HCT116 (cell line): ENCODE measurements at regions not wholly inside any gene's neighbourhood (a gene's known extent, or its start where the extent isn't known, plus 50 kb on each side); places are given as distances from the start of the nearest gene placed in this dataset.

ENCODE experiments used
- ATAC-seq: fragments of 200-7000 bp; cut with Tn5 transposase; 2 replicates; pipeline ENCODE4 v1.9.1; 2020; ENCODE audit warnings: mild to moderate bottlenecking, moderate library complexity
- BruUV-seq: library from RNA; stranded (reverse); fragments of 400-500 nt; replicated peaks from 2 replicates; lab custom pipeline; 2021; lab: Mats Ljungman, UMichigan
- CTCF ChIA-PET: fragments of 300-600 bp; sonication (Branson Sonifier 250); formaldehyde crosslinking; loops from one replicate; lab custom pipeline; 2021; ENCODE audit warnings: antibody characterized with exemption; lab: Charles Lee
- POLR2A ChIA-PET: fragments of 300-600, 350-600 bp; sonication (Branson Sonifier 250); formaldehyde crosslinking; loops from one replicate; lab custom pipeline; 2021; ENCODE audit warnings: antibody characterized with exemption; lab: Charles Lee
- RAD21 ChIA-PET, 2 experiments: fragments of 300-600 bp; sonication (Branson Sonifier 250); formaldehyde crosslinking; loops; one replicate each; lab custom pipeline; 2023; ENCODE audit warnings: low total read pairs in 2 of 2; ENCODE audit not compliant: uncharacterized antibody in 2 of 2, unreplicated experiment in 2 of 2, low non-redundant PET in 1 of 2; lab: Charles Lee
- DNase-seq: peaks from one replicate; pipeline ENCODE4 v3.0.0-alpha.2; 2010; ENCODE audit warnings: low read depth, low spot score
- H2AFZ ChIP-seq: fragments of 200-600 bp; shearing (Covaris generic), sonication (generic); 2 replicates; pipeline ENCODE4 v1.6.1; 2017; ENCODE audit warnings: low read depth, mixed run types, mixed read lengths, antibody characterized with exemption, low read length; ENCODE audit not compliant: poor library complexity, severe bottlenecking
- H3K27ac ChIP-seq: 2 replicates; pipeline ENCODE4 v1.5.1; 2012; ENCODE audit warnings: low read depth, low read length
- H3K27me3 ChIP-seq: fragments of 200-600 bp; sonication (generic); 2 replicates; pipeline ENCODE4 v1.6.1; 2016; ENCODE audit warnings: mixed run types, low read length, mixed read lengths; ENCODE audit not compliant: insufficient read depth
- H3K36me3 ChIP-seq, 2 experiments: fragments of 200-500 bp in 1 of 2; fragments of 200-600 bp in 1 of 2; sonication (Bioruptor generic) in 1 of 2; sonication (generic) in 1 of 2; 2 replicates each; pipeline versions ENCODE4 v1.5.1 to v1.6.1; 2014 to 2016; ENCODE audit warnings: low read length in 2 of 2, inconsistent platforms in 1 of 2, mixed read lengths in 1 of 2, mixed run types in 1 of 2; ENCODE audit not compliant: insufficient read depth in 2 of 2, control insufficient read depth in 1 of 2
- H3K4me1 ChIP-seq, 2 experiments: fragments of 200-600 bp in 1 of 2; sonication (generic) in 1 of 2; 2 replicates each; pipeline versions ENCODE4 v1.5.1 to v1.6.1; 2012 to 2017; ENCODE audit warnings: low read length in 2 of 2, inconsistent platforms in 1 of 2, mild to moderate bottlenecking in 1 of 2, mixed read lengths in 1 of 2, mixed run types in 1 of 2, moderate library complexity in 1 of 2; ENCODE audit not compliant: insufficient read depth in 2 of 2, control insufficient read depth in 1 of 2
- H3K4me2 ChIP-seq: fragments of 200-600 bp; sonication (generic); 2 replicates; pipeline ENCODE4 v1.6.1; 2017; ENCODE audit warnings: mixed run types, low read length, mixed read lengths
- H3K4me3 ChIP-seq, 2 experiments: fragments of 200-600 bp in 1 of 2; sonication (generic) in 1 of 2; replicated peaks in 1 of 2; 2 replicates each; pipeline ENCODE4 v1.5.1; 2011 to 2016; ENCODE audit warnings: low read length in 2 of 2, control low read depth in 1 of 2, low read depth in 1 of 2, mild to moderate bottlenecking in 1 of 2, mixed read lengths in 1 of 2, mixed run types in 1 of 2
- H3K79me2 ChIP-seq: fragments of 200-600 bp; sonication (generic); 2 replicates; pipeline ENCODE4 v1.6.1; 2017; ENCODE audit warnings: mild to moderate bottlenecking, mixed run types, low read length, moderate library complexity, mixed read lengths; ENCODE audit not compliant: insufficient read depth
- H3K9ac ChIP-seq: fragments of 200-600 bp; sonication (generic); 2 replicates; pipeline ENCODE4 v1.6.1; 2016; ENCODE audit warnings: low read length, mixed read lengths
- H3K9me2 ChIP-seq: fragments of 200-600 bp; sonication (generic), shearing (Covaris generic); 2 replicates; pipeline ENCODE4 v1.6.1; 2017; ENCODE audit warnings: mixed run types, mild to moderate bottlenecking, moderate library complexity; ENCODE audit not compliant: insufficient read depth
- H3K9me3 ChIP-seq, 2 experiments: fragments of 200-500 bp in 1 of 2; fragments of 200-600 bp in 1 of 2; sonication (Bioruptor generic) in 1 of 2; sonication (generic) in 1 of 2; 2 replicates each; pipeline ENCODE4 v1.6.1; 2014 to 2017; ENCODE audit warnings: low read length in 2 of 2, mixed read lengths in 2 of 2, inconsistent platforms in 1 of 2, low read depth in 1 of 2, mild to moderate bottlenecking in 1 of 2, mixed run types in 1 of 2, moderate library complexity in 1 of 2; ENCODE audit not compliant: control insufficient read depth in 1 of 2, insufficient read depth in 1 of 2
- H4K20me1 ChIP-seq: fragments of 200-600 bp; sonication (generic), shearing (Covaris generic); 2 replicates; pipeline ENCODE4 v1.6.1; 2017; ENCODE audit warnings: mixed run types, mild to moderate bottlenecking, moderate library complexity; ENCODE audit not compliant: insufficient read depth
- CBX3 ChIP-seq: IDR thresholded peaks from 2 replicates; pipeline ENCODE4 v1.6.1; 2012; ENCODE audit warnings: low read depth
- ELF1 ChIP-seq: IDR thresholded peaks from 2 replicates; pipeline ENCODE4 v1.6.1; 2012; ENCODE audit warnings: low read depth, borderline replicate concordance
- EZH2 ChIP-seq: fragments of 200-600 bp; sonication (generic); IDR thresholded peaks from 2 replicates; pipeline ENCODE4 v1.6.1; 2017; ENCODE audit warnings: antibody characterized with exemption, mixed run types
- EZH2phosphoT487 ChIP-seq: fragments of 200-600 bp; IDR thresholded peaks from 2 replicates; pipeline ENCODE4 v1.6.1; 2018; ENCODE audit warnings: antibody characterized with exemption, borderline replicate concordance
- FOSL1 ChIP-seq: IDR thresholded peaks from 2 replicates; pipeline ENCODE4 v1.6.1; 2012; ENCODE audit warnings: low read depth
- JUND ChIP-seq: IDR thresholded peaks from 2 replicates; pipeline ENCODE4 v1.6.1; 2012
- RAD21 ChIP-seq: IDR thresholded peaks from 2 replicates; pipeline ENCODE4 v1.6.1; 2012; ENCODE audit warnings: low read depth, mild to moderate bottlenecking
- SP1 ChIP-seq: IDR thresholded peaks from 2 replicates; pipeline ENCODE4 v1.6.1; 2012; ENCODE audit warnings: low read depth
- TCF7L2 ChIP-seq: IDR thresholded peaks from 2 replicates; pipeline ENCODE4 v1.7.0; 2011; ENCODE audit warnings: borderline replicate concordance, inconsistent platforms; ENCODE audit not compliant: insufficient read depth, insufficient read length; ENCODE audit errors: extremely low read depth
- YY1 ChIP-seq: IDR thresholded peaks from 2 replicates; pipeline ENCODE4 v1.6.1; 2011; ENCODE audit warnings: low read length, low read depth, moderate library complexity, mild to moderate bottlenecking; ENCODE audit not compliant: insufficient replicate concordance; ENCODE audit errors: extremely low read depth
- intact Hi-C: fragments of 100-400 bp; cut with micrococcal nuclease; formaldehyde crosslinking; loops from 2 replicates; pipeline ENCODE4 v1.10.0; 2022
- TF ChIP-seq, protein P1 (sequence below), 3 experiments: fragments of 200-600 bp in 1 of 3; sonication (generic) in 1 of 3; IDR thresholded peaks in 2 of 3; conservative IDR thresholded peaks in 1 of 3; 2 replicates each; pipeline ENCODE4 v1.5.1; 2012 to 2017; ENCODE audit warnings: low read depth in 2 of 3, low read length in 2 of 3, antibody characterized with exemption in 1 of 3, borderline replicate concordance in 1 of 3, control low read depth in 1 of 3, mild to moderate bottlenecking in 1 of 3, mixed read lengths in 1 of 3, mixed run types in 1 of 3, moderate library complexity in 1 of 3; ENCODE audit not compliant: insufficient read depth in 1 of 3
- TF ChIP-seq, protein P2 (sequence below): IDR thresholded peaks from 2 replicates; pipeline ENCODE4 v1.6.1; 2012; ENCODE audit warnings: low read depth

DNA sequence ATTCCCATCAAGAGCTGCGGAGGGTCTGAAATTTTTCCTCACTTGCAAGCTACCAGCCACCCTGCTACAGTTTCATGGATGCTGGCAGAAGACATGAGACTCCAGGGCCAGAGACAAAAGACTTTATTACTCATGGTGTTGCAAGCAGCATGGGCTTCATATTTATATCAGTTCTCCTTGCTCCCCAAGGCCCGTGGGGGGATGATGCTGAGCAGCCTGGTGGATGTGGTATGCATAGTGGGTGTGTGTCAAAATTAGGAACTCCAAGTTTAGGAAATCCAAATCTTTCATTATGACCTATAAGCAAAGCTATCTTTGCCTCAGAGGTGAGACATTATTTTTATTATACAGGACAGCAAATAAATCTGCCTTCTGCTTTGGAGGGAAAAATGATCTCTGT lies 105.7 kb upstream of the ALDH1B1 start:
- ChIA-PET POLR2A (no interaction called here), CTCF (no interaction called here)
- no peak overlapping the region for H3K4me2 ChIP-seq
- TF ChIP-seq FOSL1 (no peak), YY1 (no peak), EZH2phosphoT487 (no peak), RAD21 (no peak), EZH2 (no peak), TCF7L2 (no peak), CBX3 (no peak), SP1 (no peak), ELF1 (no peak), JUND (no peak)
- TF ChIP-seq, protein P1, sequence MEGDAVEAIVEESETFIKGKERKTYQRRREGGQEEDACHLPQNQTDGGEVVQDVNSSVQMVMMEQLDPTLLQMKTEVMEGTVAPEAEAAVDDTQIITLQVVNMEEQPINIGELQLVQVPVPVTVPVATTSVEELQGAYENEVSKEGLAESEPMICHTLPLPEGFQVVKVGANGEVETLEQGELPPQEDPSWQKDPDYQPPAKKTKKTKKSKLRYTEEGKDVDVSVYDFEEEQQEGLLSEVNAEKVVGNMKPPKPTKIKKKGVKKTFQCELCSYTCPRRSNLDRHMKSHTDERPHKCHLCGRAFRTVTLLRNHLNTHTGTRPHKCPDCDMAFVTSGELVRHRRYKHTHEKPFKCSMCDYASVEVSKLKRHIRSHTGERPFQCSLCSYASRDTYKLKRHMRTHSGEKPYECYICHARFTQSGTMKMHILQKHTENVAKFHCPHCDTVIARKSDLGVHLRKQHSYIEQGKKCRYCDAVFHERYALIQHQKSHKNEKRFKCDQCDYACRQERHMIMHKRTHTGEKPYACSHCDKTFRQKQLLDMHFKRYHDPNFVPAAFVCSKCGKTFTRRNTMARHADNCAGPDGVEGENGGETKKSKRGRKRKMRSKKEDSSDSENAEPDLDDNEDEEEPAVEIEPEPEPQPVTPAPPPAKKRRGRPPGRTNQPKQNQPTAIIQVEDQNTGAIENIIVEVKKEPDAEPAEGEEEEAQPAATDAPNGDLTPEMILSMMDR (IDR thresholded peaks at IDR 0.05 in 2 of 3, conservative IDR thresholded peaks at IDR 0.05 in 1 of 3; ENCODE audit: borderline replicate concordance in 1 of 3, insufficient read depth in 1 of 3, low read depth in 2 of 3, low read length in 2 of 3) = no peak
- TF ChIP-seq, protein P2, sequence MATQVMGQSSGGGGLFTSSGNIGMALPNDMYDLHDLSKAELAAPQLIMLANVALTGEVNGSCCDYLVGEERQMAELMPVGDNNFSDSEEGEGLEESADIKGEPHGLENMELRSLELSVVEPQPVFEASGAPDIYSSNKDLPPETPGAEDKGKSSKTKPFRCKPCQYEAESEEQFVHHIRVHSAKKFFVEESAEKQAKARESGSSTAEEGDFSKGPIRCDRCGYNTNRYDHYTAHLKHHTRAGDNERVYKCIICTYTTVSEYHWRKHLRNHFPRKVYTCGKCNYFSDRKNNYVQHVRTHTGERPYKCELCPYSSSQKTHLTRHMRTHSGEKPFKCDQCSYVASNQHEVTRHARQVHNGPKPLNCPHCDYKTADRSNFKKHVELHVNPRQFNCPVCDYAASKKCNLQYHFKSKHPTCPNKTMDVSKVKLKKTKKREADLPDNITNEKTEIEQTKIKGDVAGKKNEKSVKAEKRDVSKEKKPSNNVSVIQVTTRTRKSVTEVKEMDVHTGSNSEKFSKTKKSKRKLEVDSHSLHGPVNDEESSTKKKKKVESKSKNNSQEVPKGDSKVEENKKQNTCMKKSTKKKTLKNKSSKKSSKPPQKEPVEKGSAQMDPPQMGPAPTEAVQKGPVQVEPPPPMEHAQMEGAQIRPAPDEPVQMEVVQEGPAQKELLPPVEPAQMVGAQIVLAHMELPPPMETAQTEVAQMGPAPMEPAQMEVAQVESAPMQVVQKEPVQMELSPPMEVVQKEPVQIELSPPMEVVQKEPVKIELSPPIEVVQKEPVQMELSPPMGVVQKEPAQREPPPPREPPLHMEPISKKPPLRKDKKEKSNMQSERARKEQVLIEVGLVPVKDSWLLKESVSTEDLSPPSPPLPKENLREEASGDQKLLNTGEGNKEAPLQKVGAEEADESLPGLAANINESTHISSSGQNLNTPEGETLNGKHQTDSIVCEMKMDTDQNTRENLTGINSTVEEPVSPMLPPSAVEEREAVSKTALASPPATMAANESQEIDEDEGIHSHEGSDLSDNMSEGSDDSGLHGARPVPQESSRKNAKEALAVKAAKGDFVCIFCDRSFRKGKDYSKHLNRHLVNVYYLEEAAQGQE = no peak
- TF ChIP-seq, all 23 proteins: peak for 0
- intact Hi-C loops = no loop called here
- H3K9me3 ChIP-seq = no peaks in the 10 kb centered on the region
- no peaks in the 10 kb centered on the region for H4K20me1 ChIP-seq
- no peaks in the 10 kb centered on the region for H3K4me1 ChIP-seq
- no peaks in the 10 kb centered on the region for H3K9me2 ChIP-seq
- no peak overlapping the region for H3K9ac ChIP-seq
- RAD21 ChIA-PET = no interaction called here
- H3K27me3 ChIP-seq = no peaks in the 10 kb centered on the region
- ATAC-seq (no peak), DNase-seq (no peak)
- no peak overlapping the region for H3K4me3 ChIP-seq
- no peaks in the 10 kb centered on the region for H3K79me2 ChIP-seq
- H2AFZ ChIP-seq = no peak overlapping the region
- no peaks in the 10 kb centered on the region for H3K36me3 ChIP-seq
- H3K27ac ChIP-seq = no peak overlapping the region
- BruUV-seq = no TSS peak
